ENCODE measurements at regions not wholly inside any gene's neighbourhood (a gene's known extent, or its start where the extent isn't known, plus 50 kb on each side); places are given as distances from the start of the nearest gene placed in this dataset.

DNA sequence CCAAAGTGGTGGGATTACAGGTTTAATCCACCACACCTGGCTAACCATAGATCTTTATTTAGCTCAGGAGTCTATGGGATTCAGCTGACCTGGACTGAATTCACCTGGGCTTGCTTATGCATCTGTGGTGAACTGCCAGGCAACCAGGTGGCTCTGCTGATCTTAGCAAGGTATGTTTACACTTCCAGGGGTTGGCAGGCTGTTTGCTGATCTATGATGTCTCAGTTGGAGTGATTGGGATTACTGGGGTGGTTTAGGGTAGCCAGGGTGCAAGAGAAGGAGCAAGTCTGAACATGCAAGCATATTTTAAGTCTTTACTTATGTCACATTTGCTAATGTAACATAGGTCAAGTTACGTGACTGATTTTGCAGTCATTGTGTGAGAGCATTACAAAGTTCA is 63.6 kb upstream of the JAK2 start:
- H3K4me1 Mint-ChIP-seq, result peaks cover 17% of the 10 kb centered on the region
- H3K9me3 Mint-ChIP-seq, result peaks cover 14% of the 10 kb centered on the region
- no peaks in the 10 kb centered on the region for H3K27me3 Mint-ChIP-seq
- peaks cover 14% of the 10 kb centered on the region for H3K36me3 Mint-ChIP-seq
- H3K4me3 Mint-ChIP-seq, result no peak overlapping the region
- DNase-seq, result no peak
- no peak overlapping the region for H3K27ac Mint-ChIP-seq

GRCh38 chr9:4922101-4922500 is 63.0 kb upstream of the JAK2 start:
- Mint-ChIP-seq H3K27ac (no peak overlapping the region), H3K9me3 (peaks cover 14% of the 10 kb centered on the region), H3K4me3 (no peak overlapping the region), H3K36me3 (peaks cover 16% of the 10 kb centered on the region), H3K27me3 (no peaks in the 10 kb centered on the region), H3K4me1 (peaks cover 22% of the 10 kb centered on the region)
- no peak for DNase-seq

DNA sequence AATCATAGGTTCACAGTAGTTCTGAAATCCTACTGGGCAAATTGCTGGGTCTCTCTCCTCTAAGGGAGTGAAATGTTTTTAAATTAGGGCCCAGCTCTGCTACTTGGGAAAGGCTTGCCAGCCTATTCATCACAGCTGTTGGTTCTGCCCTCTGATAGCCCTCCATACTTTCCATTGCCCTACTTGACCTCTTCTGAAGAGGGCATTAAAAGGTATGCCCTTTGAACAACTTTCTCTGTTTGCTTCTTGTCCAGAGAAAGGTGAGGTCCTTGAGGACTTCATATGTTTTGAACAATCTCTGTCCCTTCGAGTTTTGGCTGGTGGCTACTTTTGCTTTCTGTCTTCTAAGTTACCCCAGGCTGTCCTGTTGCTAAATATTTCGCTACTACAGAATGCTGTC is 62.3 kb upstream of the JAK2 start:
- Mint-ChIP-seq H3K27ac (no peak overlapping the region), H3K9me3 (peaks cover 14% of the 10 kb centered on the region), H3K27me3 (no peaks in the 10 kb centered on the region), H3K4me3 (no peak overlapping the region), H3K36me3 (peaks cover 13% of the 10 kb centered on the region), H3K4me1 (peaks cover 26% of the 10 kb centered on the region)
- DNase-seq, result no peak

DNA sequence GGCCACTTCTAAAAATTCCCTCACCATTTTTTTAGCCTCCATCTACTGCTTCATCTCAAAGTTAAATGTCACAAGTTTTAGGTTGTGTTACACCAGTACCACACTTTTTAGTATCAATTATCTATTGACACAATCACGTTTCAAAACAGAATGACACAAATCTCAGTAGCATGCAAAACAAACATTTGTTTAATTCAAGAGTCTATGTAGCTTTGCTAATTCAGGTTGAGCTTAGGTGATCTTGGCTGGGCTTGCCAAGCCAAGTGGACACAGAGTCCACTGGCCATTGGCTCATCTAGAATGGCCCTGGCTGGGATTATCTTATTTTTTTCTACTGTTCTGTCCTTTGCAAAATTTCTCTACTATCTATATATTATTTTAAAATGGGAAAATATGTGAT is 61.9 kb upstream of the JAK2 start:
- no peaks in the 10 kb centered on the region for H3K27me3 Mint-ChIP-seq
- peaks cover 10% of the 10 kb centered on the region for H3K36me3 Mint-ChIP-seq
- H3K9me3 Mint-ChIP-seq, result peaks cover 14% of the 10 kb centered on the region
- no peak overlapping the region for H3K4me3 Mint-ChIP-seq
- H3K4me1 Mint-ChIP-seq, result peaks cover 26% of the 10 kb centered on the region
- H3K27ac Mint-ChIP-seq, result no peak overlapping the region
- no peak for DNase-seq

- Mint-ChIP-seq H3K9me3 (peaks cover 11% of the 10 kb centered on the region), H3K36me3 (peaks cover 10% of the 10 kb centered on the region), H3K4me3 (no peak overlapping the region), H3K27me3 (no peaks in the 10 kb centered on the region), H3K4me1 (peaks cover 26% of the 10 kb centered on the region), H3K27ac (peak overlapping the region; percentile 27)
- no peak for DNase-seq
Observed at GRCh38 chr9:4923580-4924544, 61.2 kb upstream of the JAK2 start.

GRCh38 chr9:4926239-4926638 is 58.8 kb upstream of the JAK2 start:
- no peak for DNase-seq

GRCh38 chr9:4927043-4927471 is 58.0 kb upstream of the JAK2 start:
- Mint-ChIP-seq H3K27me3 (no peaks in the 10 kb centered on the region), H3K4me1 (peaks cover 26% of the 10 kb centered on the region), H3K36me3 (peaks cover 4% of the 10 kb centered on the region), H3K9me3 (no peaks in the 10 kb centered on the region), H3K4me3 (no peak overlapping the region), H3K27ac (no peak overlapping the region)
- DNase-seq, result no peak

More at GRCh38 chr9:4926239-4926638, 58.8 kb upstream of the JAK2 start:
- Mint-ChIP-seq H3K4me3 (no peak overlapping the region), H3K27me3 (no peaks in the 10 kb centered on the region), H3K4me1 (peaks cover 26% of the 10 kb centered on the region), H3K9me3 (no peaks in the 10 kb centered on the region), H3K36me3 (peaks cover 4% of the 10 kb centered on the region), H3K27ac (no peak overlapping the region)

DNA sequence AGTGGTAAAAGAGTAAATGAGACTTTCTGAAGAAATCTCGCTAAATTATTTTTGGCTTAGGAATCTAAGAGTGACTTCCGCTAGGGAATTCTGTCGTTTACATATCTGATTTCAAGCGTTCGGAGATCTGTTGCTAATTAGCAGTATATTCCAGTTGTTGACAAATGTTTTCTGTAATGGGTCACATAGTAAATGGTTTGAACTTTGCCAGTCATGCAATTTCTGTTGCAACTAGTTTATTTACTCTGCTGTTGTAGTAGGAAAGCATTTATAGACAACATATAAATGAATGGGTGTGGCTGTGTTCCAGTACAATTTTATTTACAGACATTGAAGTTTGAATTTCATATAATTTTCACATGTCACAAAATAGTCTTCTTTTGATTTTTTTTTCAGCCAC is 57.4 kb upstream of the JAK2 start:
- Mint-ChIP-seq H3K4me1 (peaks cover 26% of the 10 kb centered on the region), H3K4me3 (no peak overlapping the region), H3K36me3 (peaks cover 4% of the 10 kb centered on the region), H3K9me3 (no peaks in the 10 kb centered on the region), H3K27me3 (no peaks in the 10 kb centered on the region), H3K27ac (no peak overlapping the region)
- DNase-seq, result no peak

DNA sequence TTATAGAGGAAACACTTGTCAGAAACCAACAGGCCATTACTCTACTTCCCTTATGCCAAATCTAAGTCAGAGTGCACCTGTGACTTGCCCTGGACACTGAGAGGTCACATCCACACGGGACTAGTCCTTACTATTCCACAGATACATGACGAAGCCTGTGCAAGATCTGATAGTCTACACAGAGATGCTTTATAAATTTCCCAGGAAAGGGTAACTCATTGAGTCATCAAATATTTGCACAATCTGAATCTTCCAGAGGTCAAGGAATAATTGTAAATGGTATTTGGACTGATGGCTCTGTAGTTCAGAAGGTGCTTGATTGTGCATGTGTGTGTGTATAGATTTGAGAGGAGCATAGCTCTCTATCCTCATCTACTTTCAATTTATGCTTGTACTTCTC is 55.2 kb upstream of the JAK2 start:
- H3K36me3 Mint-ChIP-seq, result peaks cover 4% of the 10 kb centered on the region
- H3K4me1 Mint-ChIP-seq, result peaks cover 19% of the 10 kb centered on the region
- H3K27me3 Mint-ChIP-seq, result no peaks in the 10 kb centered on the region
- no peak for DNase-seq
- no peak overlapping the region for H3K27ac Mint-ChIP-seq
- no peaks in the 10 kb centered on the region for H3K9me3 Mint-ChIP-seq
- no peak overlapping the region for H3K4me3 Mint-ChIP-seq

DNA sequence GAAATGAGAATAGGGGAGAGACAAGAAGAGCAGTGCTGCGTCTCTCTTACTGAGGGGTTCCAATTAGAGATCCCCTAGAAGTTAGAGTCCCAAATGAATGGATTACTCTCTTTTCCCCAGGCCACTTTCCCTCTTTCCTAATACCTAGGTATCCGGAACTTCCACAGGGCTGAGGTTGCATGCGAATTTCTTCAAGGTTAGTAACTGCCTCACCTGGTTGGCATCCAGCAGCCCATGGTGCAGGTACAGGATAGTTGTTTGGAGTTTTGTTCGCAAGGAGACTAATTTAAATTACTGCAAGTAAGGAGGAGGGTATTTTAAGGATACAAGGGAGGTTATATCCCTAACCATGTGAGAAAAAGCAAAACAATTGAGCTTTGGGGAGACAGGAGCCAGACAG is 52.4 kb upstream of the JAK2 start:
- no peaks in the 10 kb centered on the region for H3K9me3 Mint-ChIP-seq
- no peak overlapping the region for H3K27ac Mint-ChIP-seq
- no peaks in the 10 kb centered on the region for H3K27me3 Mint-ChIP-seq
- H3K4me1 Mint-ChIP-seq, result peaks cover 26% of the 10 kb centered on the region
- no peak for DNase-seq
- H3K4me3 Mint-ChIP-seq, result no peak overlapping the region
- peaks cover 4% of the 10 kb centered on the region for H3K36me3 Mint-ChIP-seq

DNA sequence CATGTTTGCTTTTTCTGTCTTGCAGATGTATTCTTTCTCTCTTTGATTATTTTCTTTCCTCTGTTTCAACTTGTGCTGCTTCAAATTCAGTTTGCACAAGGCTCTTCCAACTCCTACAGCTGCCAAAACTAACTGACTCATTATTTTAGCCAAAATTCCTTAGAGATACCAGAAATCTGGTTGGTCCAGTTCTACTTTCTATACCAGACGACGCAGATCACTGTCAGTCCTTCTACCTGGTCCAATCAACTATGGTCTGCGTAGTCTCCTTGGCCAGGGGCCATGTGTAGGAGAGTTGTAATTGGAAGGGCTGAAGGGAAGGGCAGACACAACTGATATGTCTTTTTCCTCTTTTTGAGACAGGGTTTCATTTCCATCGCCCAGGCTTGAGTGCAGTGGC is 51.9 kb upstream of the JAK2 start:
- peaks cover 29% of the 10 kb centered on the region for H3K4me1 Mint-ChIP-seq

GRCh38 chr9:4933861-4934260 is 51.2 kb upstream of the JAK2 start:
- Mint-ChIP-seq H3K4me1 (peaks cover 36% of the 10 kb centered on the region), H3K36me3 (peaks cover 7% of the 10 kb centered on the region), H3K27ac (no peak overlapping the region), H3K4me3 (no peak overlapping the region), H3K27me3 (no peaks in the 10 kb centered on the region), H3K9me3 (peaks cover 3% of the 10 kb centered on the region)
- DNase-seq, result no peak

More for the DNA sequence above, 51.9 kb upstream of the JAK2 start:
- no peak overlapping the region for H3K27ac Mint-ChIP-seq
- no peaks in the 10 kb centered on the region for H3K27me3 Mint-ChIP-seq
- H3K36me3 Mint-ChIP-seq, result peaks cover 5% of the 10 kb centered on the region
- H3K4me3 Mint-ChIP-seq, result no peak overlapping the region
- H3K9me3 Mint-ChIP-seq, result peaks cover under 1% of the 10 kb centered on the region
- no peak for DNase-seq

GRCh38 chr9:4935001-4935672 is 49.9 kb upstream of the JAK2 start:
- Mint-ChIP-seq H3K27me3 (no peaks in the 10 kb centered on the region), H3K27ac (no peak overlapping the region)
- DNase-seq, result no peak

More at GRCh38 chr9:4935001-4935672, 49.9 kb upstream of the JAK2 start:
- H3K4me1 Mint-ChIP-seq, result peaks cover 47% of the 10 kb centered on the region
- H3K9me3 Mint-ChIP-seq, result peaks cover 3% of the 10 kb centered on the region
- H3K36me3 Mint-ChIP-seq, result peaks cover 7% of the 10 kb centered on the region
- no peak overlapping the region for H3K4me3 Mint-ChIP-seq
